Fibroblast of lung (primary cell): ENCODE measurements at regions not wholly inside any gene's neighbourhood (a gene's known extent, or its start where the extent isn't known, plus 50 kb on each side); places are given as distances from the start of the nearest gene placed in this dataset.
A peak's percentile ranks its signal among the peaks of the same experiment; 100 is the strongest.

ENCODE experiments used
- DNase-seq, 2 donors: peaks; one replicate each; pipeline versions ENCODE4 v3.0.0 to v3.0.0-alpha.2; 2010; ENCODE audit warnings: low read depth in 2 of 2
- H2AFZ ChIP-seq: 2 replicates; pipeline ENCODE4 v1.5.1; 2012; ENCODE audit warnings: low read length, control low read depth, inconsistent platforms
- H3K27ac ChIP-seq: 2 replicates; pipeline ENCODE4 v1.5.1; 2011; ENCODE audit warnings: low read length, control low read depth; ENCODE audit not compliant: insufficient read depth
- H3K27me3 ChIP-seq: 2 replicates; pipeline ENCODE4 v1.5.1; 2011; ENCODE audit warnings: mild to moderate bottlenecking, low read length; ENCODE audit not compliant: control insufficient read depth, insufficient read depth
- H3K36me3 ChIP-seq: 2 replicates; pipeline ENCODE4 v1.5.1; 2011; ENCODE audit warnings: low read length; ENCODE audit not compliant: control insufficient read depth, insufficient read depth
- H3K4me1 ChIP-seq: 2 replicates; pipeline ENCODE4 v1.5.1; 2011; ENCODE audit warnings: low read length; ENCODE audit not compliant: control insufficient read depth, insufficient read depth; ENCODE audit errors: extremely low read depth
- H3K4me2 ChIP-seq: 2 replicates; pipeline ENCODE4 v1.5.1; 2011; ENCODE audit warnings: low read length, control low read depth; ENCODE audit not compliant: insufficient read depth; ENCODE audit errors: extremely low read depth
- H3K4me3 ChIP-seq, 4 experiments: fragments of 200-600 bp in 1 of 4; sonication (generic) in 1 of 4; replicated peaks in 1 of 4; 2 replicates each; pipeline ENCODE4 v1.5.1; 2011 to 2016; ENCODE audit warnings: low read length in 4 of 4, low read depth in 3 of 4, mild to moderate bottlenecking in 3 of 4, control low read depth in 2 of 4, inconsistent platforms in 1 of 4, mixed read lengths in 1 of 4; ENCODE audit not compliant: insufficient read depth in 1 of 4; ENCODE audit errors: control extremely low read depth in 1 of 4
- H3K79me2 ChIP-seq: 2 replicates; pipeline ENCODE4 v1.5.1; 2012; ENCODE audit warnings: mild to moderate bottlenecking, low read length, inconsistent platforms; ENCODE audit not compliant: control insufficient read depth, insufficient read depth
- H3K9ac ChIP-seq: 2 replicates; pipeline ENCODE4 v1.5.1; 2011; ENCODE audit warnings: mild to moderate bottlenecking, low read length, control low read depth; ENCODE audit not compliant: insufficient read depth
- H3K9me3 ChIP-seq: 2 replicates; pipeline ENCODE4 v1.5.1; 2012; ENCODE audit warnings: low read depth, low read length; ENCODE audit not compliant: control insufficient read depth, insufficient read depth
- H4K20me1 ChIP-seq: 2 replicates; pipeline ENCODE4 v1.5.1; 2011; ENCODE audit warnings: low read length; ENCODE audit not compliant: control insufficient read depth, insufficient read depth; ENCODE audit errors: extremely low read depth
- EZH2 ChIP-seq: IDR thresholded peaks from 2 replicates; pipeline ENCODE4 v1.5.1; 2012; ENCODE audit warnings: low read length, control low read depth, mild to moderate bottlenecking; ENCODE audit errors: missing control alignments
- TF ChIP-seq, protein P1 (sequence below), 2 donors: IDR thresholded peaks in 1 of 2; conservative IDR thresholded peaks in 1 of 2; 1 replicate in 1 of 2; 2 replicates in 1 of 2; pipeline ENCODE4 v1.5.1; 2011 to 2012; ENCODE audit warnings: low read length in 2 of 2, control low read depth in 1 of 2, inconsistent platforms in 1 of 2, low read depth in 1 of 2, mild to moderate bottlenecking in 1 of 2

DNA sequence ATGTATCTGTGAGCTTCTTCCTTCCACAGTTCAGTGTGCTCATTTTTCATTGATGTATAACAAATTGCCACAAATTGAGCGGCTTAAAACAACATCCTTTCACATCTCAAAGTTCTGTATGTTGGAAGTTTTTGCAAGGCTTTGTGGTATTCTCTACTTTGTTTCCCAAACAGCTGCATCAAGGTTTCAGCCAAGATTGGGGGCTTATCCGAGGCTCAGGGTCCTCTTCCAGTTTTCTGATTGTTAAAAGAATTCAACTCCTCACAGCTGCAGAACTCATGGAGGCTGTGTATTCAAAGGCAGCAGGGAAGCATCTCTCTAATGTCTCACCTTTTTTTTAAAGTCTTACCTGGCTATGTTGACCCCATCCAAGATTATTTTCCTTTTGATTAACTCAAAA lies 1369.8 kb downstream of the PCDH9 start:
- Histone ChIP-seq H3K79me2 (no peaks in the 10 kb centered on the region), H3K36me3 (no peaks in the 10 kb centered on the region), H4K20me1 (no peaks in the 10 kb centered on the region), H2AFZ (no peak overlapping the region), H3K27me3 (no peaks in the 10 kb centered on the region), H3K4me2 (no peak overlapping the region), H3K9me3 (no peaks in the 10 kb centered on the region), H3K9ac (no peak overlapping the region), H3K27ac (no peak overlapping the region), H3K4me3 (no peak overlapping the region), H3K4me1 (no peaks in the 10 kb centered on the region)
- TF ChIP-seq, protein P1, sequence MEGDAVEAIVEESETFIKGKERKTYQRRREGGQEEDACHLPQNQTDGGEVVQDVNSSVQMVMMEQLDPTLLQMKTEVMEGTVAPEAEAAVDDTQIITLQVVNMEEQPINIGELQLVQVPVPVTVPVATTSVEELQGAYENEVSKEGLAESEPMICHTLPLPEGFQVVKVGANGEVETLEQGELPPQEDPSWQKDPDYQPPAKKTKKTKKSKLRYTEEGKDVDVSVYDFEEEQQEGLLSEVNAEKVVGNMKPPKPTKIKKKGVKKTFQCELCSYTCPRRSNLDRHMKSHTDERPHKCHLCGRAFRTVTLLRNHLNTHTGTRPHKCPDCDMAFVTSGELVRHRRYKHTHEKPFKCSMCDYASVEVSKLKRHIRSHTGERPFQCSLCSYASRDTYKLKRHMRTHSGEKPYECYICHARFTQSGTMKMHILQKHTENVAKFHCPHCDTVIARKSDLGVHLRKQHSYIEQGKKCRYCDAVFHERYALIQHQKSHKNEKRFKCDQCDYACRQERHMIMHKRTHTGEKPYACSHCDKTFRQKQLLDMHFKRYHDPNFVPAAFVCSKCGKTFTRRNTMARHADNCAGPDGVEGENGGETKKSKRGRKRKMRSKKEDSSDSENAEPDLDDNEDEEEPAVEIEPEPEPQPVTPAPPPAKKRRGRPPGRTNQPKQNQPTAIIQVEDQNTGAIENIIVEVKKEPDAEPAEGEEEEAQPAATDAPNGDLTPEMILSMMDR (conservative IDR thresholded peaks at IDR 0.05 in 1 of 2, IDR thresholded peaks at IDR 0.05 in 1 of 2; ENCODE audit: low read depth in 1 of 2, low read length in 2 of 2), result no peak
- no peak for TF ChIP-seq EZH2
- no peak for DNase-seq

DNA sequence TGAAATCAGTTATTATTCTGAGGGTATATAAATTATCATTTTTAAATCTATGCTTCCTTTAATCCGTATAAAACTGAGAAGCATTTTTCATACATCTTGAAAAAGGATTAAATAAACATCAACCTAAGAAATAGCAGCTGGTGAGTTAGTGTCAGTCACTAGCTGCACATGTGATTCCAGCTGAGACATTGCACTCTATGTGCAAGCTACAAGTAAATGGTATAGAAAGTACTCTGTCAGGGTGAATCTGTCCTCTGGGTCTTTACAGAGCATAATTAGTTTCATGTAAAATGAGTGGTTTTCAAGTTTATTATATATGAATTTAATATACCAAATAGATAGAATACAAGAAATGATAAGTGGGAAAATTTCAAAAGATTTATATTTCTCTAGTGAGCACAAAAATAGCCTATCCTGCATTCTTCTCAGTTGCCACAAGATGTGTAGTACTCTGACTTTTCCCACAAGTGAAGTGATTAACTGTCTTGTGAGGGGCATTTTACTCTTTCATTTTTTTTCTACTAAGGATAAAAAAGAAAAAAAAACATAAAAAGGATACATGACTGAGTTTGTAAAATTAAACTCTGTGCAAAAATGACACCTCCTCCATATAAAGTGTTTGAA lies 1372.1 kb downstream of the PCDH9 start:
- TF ChIP-seq EZH2, result no peak
- TF ChIP-seq, protein P1 (conservative IDR thresholded peaks at IDR 0.05 in 1 of 2, IDR thresholded peaks at IDR 0.05 in 1 of 2; ENCODE audit: low read depth in 1 of 2, low read length in 2 of 2), result no peak
- no peak overlapping the region for H2AFZ ChIP-seq
- H3K9me3 ChIP-seq, result no peaks in the 10 kb centered on the region
- no peak overlapping the region for H3K4me3 ChIP-seq
- H3K4me2 ChIP-seq, result no peak overlapping the region
- no peaks in the 10 kb centered on the region for H3K4me1 ChIP-seq
- H3K27me3 ChIP-seq, result no peaks in the 10 kb centered on the region
- no peak overlapping the region for H3K9ac ChIP-seq
- no peaks in the 10 kb centered on the region for H4K20me1 ChIP-seq
- no peaks in the 10 kb centered on the region for H3K79me2 ChIP-seq
- no peaks in the 10 kb centered on the region for H3K36me3 ChIP-seq
- no peak for DNase-seq
- no peak overlapping the region for H3K27ac ChIP-seq

DNA sequence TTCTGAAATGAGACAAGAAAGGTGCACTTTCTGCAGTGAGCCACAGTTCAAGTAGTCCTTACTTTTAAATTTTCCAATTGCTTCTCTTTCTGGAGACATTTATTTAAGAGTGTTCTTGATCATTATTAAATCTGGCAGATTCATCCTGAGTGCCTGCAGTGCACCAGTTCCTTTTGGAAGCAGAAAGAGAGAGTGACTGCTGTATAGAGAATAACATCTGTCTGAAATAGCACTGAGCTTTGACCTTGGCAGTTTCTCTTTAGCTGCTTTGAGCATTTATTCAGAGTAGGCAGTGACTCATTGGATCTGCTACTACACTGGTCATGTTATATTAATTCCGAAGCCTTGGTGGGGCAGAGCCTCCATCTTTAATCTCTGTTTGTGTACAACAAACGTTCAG lies 1373.7 kb downstream of the PCDH9 start:
- H3K27ac ChIP-seq, result no peak overlapping the region
- H3K4me2 ChIP-seq, result no peak overlapping the region
- no peaks in the 10 kb centered on the region for H4K20me1 ChIP-seq
- no peak overlapping the region for H3K9ac ChIP-seq
- peak overlapping the region; percentile 11 for H2AFZ ChIP-seq
- TF ChIP-seq, protein P1 (conservative IDR thresholded peaks at IDR 0.05 in 1 of 2, IDR thresholded peaks at IDR 0.05 in 1 of 2; ENCODE audit: low read depth in 1 of 2, low read length in 2 of 2), result no peak
- no peak for TF ChIP-seq EZH2
- H3K9me3 ChIP-seq, result no peaks in the 10 kb centered on the region
- no peaks in the 10 kb centered on the region for H3K36me3 ChIP-seq
- H3K4me3 ChIP-seq, result no peak overlapping the region
- DNase-seq, result peak; percentile 58 to 85
- H3K4me1 ChIP-seq, result no peaks in the 10 kb centered on the region
- H3K27me3 ChIP-seq, result no peaks in the 10 kb centered on the region
- H3K79me2 ChIP-seq, result no peaks in the 10 kb centered on the region
